ENCODE measurements at regions not wholly inside any gene's neighbourhood (a gene's known extent, or its start where the extent isn't known, plus 50 kb on each side); places are given as distances from the start of the nearest gene placed in this dataset.

GRCh38 chr3:5428607-5429516 is 241.4 kb downstream of the EDEM1 start:
- peak; percentile 86 for DNase-seq (ENCODE audit: low spot score)

DNA sequence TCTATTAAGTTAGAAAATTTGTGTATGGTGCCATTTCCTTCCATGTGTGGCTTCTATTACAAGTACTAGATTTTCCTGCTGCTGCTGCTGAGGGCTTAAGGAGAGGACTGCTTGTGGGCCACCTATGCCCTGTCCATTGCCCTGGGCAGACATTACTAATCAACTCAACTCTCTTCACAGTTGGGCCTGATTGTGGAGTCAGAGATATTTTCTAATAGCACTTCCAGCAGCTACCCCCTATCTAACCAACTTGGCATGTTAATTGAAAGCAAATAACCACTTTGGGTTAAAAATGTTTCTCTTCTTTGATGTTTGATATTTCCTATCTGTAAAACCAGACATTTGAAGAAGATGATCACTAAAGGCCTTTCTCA is 242.0 kb downstream of the EDEM1 start:
- DNase-seq (ENCODE audit: low spot score), result peak; percentile 68

GRCh38 chr3:5430701-5431100 is 243.2 kb downstream of the EDEM1 start:
- DNase-seq (ENCODE audit: low spot score), result peak; percentile 15

GRCh38 chr3:5431146-5431545 is 243.6 kb downstream of the EDEM1 start:
- DNase-seq (ENCODE audit: low spot score), result no peak

GRCh38 chr3:5431811-5432378 is 244.4 kb downstream of the EDEM1 start:
- no peak for DNase-seq (ENCODE audit: low spot score)

GRCh38 chr3:5437296-5437782 is 249.8 kb downstream of the EDEM1 start:
- peak; percentile 17 for DNase-seq (ENCODE audit: low spot score)

DNA sequence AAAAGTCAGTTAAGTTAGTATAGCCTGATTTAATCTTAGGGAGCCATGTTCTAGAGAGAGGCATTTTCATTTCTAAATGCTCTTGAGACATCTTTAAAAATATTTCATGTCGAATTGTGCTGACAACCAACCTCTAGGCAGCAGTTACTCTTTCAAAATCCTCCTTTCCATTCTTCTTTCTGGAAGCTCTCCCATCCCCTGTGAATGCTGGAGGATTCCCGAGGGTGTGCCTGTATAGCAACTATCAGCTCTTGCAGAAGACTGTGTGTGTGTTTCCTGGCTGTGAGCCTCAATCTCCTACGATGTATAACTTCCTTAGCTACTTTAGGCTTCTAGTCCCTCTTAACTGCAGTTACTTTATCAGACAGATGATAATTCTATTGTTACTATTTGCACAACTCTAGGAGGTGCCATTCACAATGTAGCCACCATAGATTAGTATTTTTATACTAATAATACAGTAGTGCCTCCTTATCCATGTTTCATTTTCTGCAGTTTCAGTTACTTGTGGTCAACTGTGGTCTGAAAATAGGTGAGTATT is 250.3 kb downstream of the EDEM1 start:
- DNase-seq (ENCODE audit: low spot score), result peak; percentile 44

DNA sequence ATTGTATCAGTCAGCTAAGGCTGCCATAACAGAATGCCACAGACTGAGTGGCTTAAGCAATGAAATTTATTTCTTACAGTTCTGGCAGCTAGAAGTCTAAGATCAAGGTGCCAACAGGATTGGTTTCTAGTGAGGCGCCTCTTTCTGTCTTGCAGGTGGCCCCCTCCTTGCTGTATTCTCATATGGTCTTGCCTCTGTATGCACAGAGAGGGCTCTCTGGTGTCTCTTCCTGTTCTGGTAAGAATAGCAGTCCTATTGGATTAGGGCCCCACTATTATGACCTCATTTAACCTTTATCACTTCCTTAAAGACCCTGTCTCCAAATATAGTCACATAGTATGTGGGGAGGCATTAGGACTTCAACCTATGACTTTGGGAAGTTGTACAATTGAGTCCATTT is 253.9 kb downstream of the EDEM1 start:
- DNase-seq (ENCODE audit: low spot score), result no peak

DNA sequence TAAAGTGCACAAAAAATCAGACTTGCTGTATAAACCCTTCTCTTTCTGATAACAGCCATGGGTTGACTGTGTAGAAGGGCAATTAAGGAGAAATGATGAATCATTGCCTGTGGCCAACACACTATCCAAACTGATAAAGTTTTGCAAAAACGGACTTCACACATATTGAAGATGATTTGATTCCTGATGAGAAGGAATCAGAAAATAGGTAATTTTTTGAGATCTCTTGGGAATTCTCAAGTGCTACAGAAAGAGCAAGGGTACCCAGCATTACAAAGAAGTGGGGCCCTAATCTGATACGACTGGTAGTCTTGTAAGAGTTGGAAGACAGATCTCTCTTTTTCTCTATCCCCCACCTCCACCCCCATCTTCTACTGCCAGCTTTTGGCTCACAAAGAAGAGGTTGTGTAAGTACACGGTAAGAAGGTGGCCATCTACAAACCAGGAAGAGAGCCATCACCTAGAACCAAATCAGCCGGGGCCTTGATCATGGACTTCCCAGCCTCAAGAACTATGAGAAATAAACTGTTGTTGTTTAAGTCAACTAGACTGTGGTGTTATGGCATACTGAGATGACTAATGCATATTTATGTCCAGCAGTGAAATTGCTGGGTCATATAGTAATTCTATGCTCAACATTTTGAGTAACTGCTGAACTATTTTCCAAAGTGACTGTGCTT is 254.7 kb downstream of the EDEM1 start:
- DNase-seq (ENCODE audit: low spot score), result peak; percentile 58

- DNase-seq (ENCODE audit: low spot score), result no peak
Observed at GRCh38 chr3:5442786-5443138, 255.3 kb downstream of the EDEM1 start.

GRCh38 chr3:5444253-5444652 is 256.7 kb downstream of the EDEM1 start:
- DNase-seq (ENCODE audit: low spot score), result no peak

DNA sequence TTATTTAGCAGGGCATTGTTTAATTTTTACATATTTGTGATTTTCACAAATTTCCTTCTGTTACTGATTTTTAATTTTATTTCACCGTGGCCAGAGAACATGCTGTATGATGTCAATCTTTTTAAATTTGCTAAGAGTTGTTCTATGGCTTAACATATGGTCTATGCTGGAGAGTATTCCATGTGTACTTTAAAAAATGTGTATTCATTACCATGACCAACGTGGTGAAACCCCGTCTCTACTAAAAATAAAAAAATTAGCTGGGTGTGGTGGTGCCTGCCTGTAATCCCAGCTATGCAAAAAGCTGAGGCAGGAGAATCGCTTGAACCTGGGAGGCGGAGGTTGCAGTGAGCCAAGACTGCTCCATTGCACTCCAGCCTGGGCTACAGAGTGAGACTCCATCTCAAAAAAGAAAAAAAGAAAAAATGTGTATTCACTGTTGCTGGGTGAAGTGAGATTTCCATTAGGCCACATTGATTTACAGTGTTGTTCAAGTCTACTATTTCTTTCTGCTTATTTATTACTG is 258.2 kb downstream of the EDEM1 start:
- DNase-seq (ENCODE audit: low spot score), result no peak

DNA sequence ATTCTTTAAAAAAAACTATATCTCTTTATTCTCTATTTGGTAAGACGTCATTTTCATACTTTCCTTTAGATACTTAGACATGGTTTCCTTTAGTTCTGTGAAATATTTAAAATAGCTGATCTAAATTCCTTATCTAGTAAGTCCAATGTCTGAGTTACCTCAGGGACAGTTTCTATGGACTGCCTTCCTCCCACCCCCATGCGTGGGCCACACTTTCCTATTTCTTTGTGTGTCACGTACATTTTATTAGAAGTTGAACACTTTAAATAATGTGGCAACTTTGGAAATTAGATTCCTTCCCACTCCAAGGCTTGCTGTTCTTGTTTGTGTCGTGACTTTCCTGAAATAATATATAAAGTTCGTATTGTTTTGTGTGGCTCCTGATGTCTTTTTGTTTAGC is 260.7 kb downstream of the EDEM1 start:
- no peak for DNase-seq (ENCODE audit: low spot score)

DNA sequence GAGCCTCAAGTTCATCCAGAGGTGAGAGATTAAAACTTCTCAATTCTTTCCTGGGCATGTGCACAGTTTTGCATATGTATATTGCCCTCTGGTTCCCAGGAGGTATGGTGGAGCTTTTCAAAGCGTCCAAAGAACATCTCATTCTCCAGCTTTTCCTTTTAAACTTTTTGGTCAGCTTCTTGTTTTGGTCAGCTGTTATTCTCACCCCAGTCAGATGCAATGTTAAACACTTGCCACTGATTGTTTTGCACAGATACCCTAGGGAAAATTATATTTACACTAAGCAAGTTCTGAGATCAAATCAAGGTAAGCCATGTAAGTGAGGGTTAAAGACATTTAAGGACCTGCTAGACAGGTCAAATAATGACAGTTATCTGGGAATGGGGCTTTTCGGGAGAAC is 261.3 kb downstream of the EDEM1 start:
- no peak for DNase-seq (ENCODE audit: low spot score)

GRCh38 chr3:5456199-5456598 is 268.7 kb downstream of the EDEM1 start:
- DNase-seq (ENCODE audit: low spot score), result no peak

DNA sequence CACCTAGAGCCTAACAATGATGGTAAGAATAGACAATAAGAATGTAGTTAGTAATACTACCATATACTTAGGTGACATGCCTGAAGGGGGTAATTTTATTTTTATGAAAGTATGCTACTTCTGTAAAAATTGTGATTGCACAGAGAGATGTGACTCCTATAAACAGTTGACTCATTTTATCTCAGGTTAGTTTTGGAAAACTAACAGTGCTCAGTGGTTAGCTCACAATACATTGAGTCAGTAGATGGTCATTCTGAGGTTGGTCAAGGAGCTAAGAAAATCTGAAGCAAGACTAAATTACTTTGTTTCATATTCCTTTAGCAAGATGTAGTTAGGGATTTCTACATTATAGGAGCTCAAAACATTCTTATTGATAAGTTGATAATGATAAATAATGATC is 271.0 kb downstream of the EDEM1 start:
- no peak for DNase-seq (ENCODE audit: low spot score)

DNA sequence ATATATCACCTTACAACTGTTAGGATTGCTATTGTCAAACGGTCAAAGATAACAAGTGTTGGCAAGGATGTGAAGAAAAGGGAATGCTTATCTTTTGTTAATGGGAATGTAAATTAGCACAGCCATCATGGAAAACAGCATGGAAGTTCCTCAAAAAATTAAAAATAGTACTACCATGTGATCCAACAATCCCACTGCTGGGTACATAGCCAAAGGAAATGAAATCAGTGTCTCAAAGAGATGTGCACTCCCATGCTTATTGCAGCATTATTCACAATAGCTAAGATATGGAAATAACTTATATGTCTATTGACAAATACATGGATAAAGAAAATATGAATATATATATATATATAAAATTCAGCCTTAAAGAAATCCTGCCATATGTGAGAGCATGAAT is 274.6 kb downstream of the EDEM1 start:
- no peak for DNase-seq (ENCODE audit: low spot score)

DNA sequence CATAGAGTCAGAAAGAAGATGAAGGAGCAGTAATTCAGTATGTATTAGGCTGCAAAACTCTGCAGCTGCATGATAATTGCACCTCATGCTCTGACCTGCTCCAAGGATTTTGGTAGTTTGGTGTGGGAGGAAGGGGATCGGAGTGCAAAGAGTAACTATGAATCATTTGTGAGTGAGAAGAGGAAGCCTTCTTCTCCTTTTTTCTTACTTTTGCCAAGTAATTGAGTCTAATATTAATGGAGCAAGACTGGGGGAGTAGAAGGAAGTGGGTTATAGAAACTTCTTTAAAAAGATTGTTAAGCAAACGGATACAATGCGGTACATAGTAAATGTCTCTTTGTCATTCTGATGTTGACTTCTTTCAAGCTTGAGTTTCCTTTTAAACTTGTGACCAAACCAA is 276.5 kb downstream of the EDEM1 start:
- no peak for DNase-seq (ENCODE audit: low spot score)

DNA sequence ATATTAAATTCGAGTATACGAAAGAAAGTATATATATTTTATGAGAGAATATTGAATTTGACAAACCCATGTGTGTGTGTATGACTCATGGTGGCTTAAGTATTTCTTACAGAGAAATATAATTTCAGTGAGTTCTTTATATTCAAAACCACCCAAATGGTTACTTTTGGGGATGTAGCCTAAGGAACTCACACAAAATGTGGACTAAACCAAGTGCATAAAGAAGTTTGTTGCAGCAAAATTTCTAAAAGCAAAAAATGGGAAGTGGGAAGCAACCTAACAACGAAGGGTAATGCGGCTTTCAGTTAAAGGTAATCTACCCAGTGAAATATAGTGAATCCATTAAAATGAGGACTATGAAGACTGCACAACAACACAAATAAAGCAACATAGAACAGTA is 277.1 kb downstream of the EDEM1 start:
- no peak for DNase-seq (ENCODE audit: low spot score)

DNA sequence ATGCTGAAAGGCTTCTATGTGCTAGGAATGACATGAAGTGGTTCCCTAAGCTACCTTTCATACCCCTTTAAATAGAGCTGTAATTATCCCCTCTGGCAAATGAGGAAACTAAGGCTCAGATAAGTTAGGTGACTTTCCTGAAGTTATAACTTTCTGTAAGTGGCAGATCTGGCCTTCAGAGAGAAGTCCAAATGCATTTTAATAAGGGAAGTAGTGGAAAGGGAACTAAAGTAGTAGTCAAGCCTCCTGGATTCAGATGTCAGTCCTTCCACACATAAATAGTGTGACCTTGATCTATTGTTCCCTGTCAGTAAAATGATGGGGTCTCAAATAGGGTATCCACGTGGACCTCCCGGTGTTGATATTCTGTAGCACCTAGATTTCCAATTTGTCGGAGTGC is 277.7 kb downstream of the EDEM1 start:
- no peak for DNase-seq (ENCODE audit: low spot score)

- no peak for DNase-seq (ENCODE audit: low spot score)
Observed at GRCh38 chr3:5466065-5466464, 278.6 kb downstream of the EDEM1 start.

DNA sequence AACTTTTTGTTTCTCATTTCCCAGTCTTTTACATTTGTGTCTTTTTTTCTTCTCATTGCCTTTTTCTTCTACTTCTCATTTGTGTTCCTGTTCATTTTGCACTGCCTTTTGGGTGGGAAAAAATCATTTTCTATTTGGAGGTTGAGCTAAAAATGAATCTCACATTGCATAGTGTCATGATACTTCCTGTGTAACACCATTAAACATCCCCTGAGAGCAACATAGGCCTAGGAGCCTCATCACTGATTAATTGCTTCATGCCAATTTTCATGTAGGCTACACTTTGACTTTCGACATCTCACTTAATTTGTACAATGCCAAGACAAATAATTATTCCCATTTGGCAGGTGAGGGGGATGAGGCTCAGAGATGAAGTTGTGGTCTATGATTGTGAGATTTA is 279.2 kb downstream of the EDEM1 start:
- no peak for DNase-seq (ENCODE audit: low spot score)

- no peak for DNase-seq (ENCODE audit: low spot score)
Observed at GRCh38 chr3:5473471-5473870, 286.0 kb downstream of the EDEM1 start.
